ENCODE measurements at regions not wholly inside any gene's neighbourhood (a gene's known extent, or its start where the extent isn't known, plus 50 kb on each side); places are given as distances from the start of the nearest gene placed in this dataset.

DNA sequence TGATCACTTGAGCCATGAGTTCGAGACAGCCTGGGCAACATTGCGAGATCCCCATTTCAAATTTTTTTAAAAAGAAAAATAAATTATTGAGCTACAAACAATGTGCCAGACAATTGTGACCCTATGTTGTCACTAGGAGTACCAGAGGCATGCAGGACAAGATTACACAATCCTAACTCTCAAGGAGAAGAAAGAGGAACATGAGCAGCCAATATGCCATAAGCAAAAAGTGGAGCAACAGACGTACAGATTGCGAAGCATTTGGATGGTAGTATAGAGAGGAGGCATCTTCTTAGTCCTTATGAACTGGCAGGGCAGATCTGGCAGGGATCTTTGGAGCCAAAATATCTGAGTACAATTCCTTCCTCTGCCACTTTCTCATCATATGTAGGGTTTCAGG lies 156.4 kb downstream of the OR2B2 start:
- TF ChIP-seq, protein P1, sequence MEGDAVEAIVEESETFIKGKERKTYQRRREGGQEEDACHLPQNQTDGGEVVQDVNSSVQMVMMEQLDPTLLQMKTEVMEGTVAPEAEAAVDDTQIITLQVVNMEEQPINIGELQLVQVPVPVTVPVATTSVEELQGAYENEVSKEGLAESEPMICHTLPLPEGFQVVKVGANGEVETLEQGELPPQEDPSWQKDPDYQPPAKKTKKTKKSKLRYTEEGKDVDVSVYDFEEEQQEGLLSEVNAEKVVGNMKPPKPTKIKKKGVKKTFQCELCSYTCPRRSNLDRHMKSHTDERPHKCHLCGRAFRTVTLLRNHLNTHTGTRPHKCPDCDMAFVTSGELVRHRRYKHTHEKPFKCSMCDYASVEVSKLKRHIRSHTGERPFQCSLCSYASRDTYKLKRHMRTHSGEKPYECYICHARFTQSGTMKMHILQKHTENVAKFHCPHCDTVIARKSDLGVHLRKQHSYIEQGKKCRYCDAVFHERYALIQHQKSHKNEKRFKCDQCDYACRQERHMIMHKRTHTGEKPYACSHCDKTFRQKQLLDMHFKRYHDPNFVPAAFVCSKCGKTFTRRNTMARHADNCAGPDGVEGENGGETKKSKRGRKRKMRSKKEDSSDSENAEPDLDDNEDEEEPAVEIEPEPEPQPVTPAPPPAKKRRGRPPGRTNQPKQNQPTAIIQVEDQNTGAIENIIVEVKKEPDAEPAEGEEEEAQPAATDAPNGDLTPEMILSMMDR (IDR thresholded peaks at IDR 0.05), result no peak
- TF ChIP-seq POLR2A (IDR thresholded peaks at IDR 0.05), result no peak

Measured in uterus (tissue), 2 donors.